B cell (primary cell): ENCODE measurements at regions not wholly inside any gene's neighbourhood (a gene's known extent, or its start where the extent isn't known, plus 50 kb on each side); places are given as distances from the start of the nearest gene placed in this dataset.

Experiments
- ATAC-seq: fragments of 200-7000 bp; cut with Tn5 transposase; one replicate; pipeline ENCODE4 v1.10.0; 2021; ENCODE audit warnings: low read depth, mild to moderate bottlenecking, moderate number of reproducible peaks, moderate library complexity
- CTCF ChIA-PET: fragments of 350-600 bp; sonication (Branson Sonifier 250); formaldehyde crosslinking; loops from one replicate; lab custom pipeline; 2021; ENCODE audit warnings: antibody characterized with exemption, inconsistent platforms; lab: Charles Lee
- POLR2A ChIA-PET: fragments of 350-600 bp; sonication (Branson Sonifier 250); formaldehyde crosslinking; loops from one replicate; lab custom pipeline; 2021; ENCODE audit warnings: antibody characterized with exemption; lab: Charles Lee
- DNase-seq: peaks from one replicate; pipeline ENCODE4 v3.0.0; 2013
- H2AFZ ChIP-seq: 2 replicates; pipeline ENCODE4 v1.6.1; 2012; ENCODE audit warnings: mild to moderate bottlenecking, low read depth, low read length; ENCODE audit not compliant: insufficient read depth, poor library complexity, severe bottlenecking
- H3K27ac ChIP-seq, 2 donors: 1 replicate in 1 of 2; 2 replicates in 1 of 2; pipeline ENCODE4 v1.5.1; 2012 to 2013; ENCODE audit warnings: low read length in 2 of 2, mild to moderate bottlenecking in 2 of 2, moderate library complexity in 1 of 2
- H3K27me3 ChIP-seq, 4 experiments: fragments of 200-600 bp in 1 of 4; sonication (generic) in 1 of 4; replicated peaks in 1 of 4; 1 replicate in 2 of 4; 2 replicates in 2 of 4; pipeline versions ENCODE4 v1.6.1 to v1.7.0; 2013 to 2016; ENCODE audit warnings: low read length in 3 of 4, mild to moderate bottlenecking in 2 of 4, mixed read lengths in 1 of 4, moderate library complexity in 1 of 4; ENCODE audit not compliant: insufficient read depth in 4 of 4, control insufficient read depth in 3 of 4; ENCODE audit errors: control extremely low read depth in 1 of 4
- H3K36me3 ChIP-seq, 2 experiments: replicated peaks in 1 of 2; 1 replicate in 1 of 2; 2 replicates in 1 of 2; pipeline versions ENCODE4 v1.6.1 to v1.7.1; 2013; ENCODE audit warnings: low read length in 1 of 2; ENCODE audit not compliant: insufficient read depth in 2 of 2, control insufficient read depth in 1 of 2; ENCODE audit errors: control extremely low read depth in 1 of 2, extremely low read depth in 1 of 2
- H3K4me1 ChIP-seq, 2 donors: fragments of 200-600 bp in 1 of 2; sonication (generic) in 1 of 2; 1 replicate in 1 of 2; 2 replicates in 1 of 2; pipeline versions ENCODE4 v1.5.1 to v1.6.1; 2013 to 2017; ENCODE audit warnings: low read length in 2 of 2; ENCODE audit not compliant: control insufficient read depth in 2 of 2, insufficient read depth in 2 of 2
- H3K4me2 ChIP-seq: replicated peaks from 2 replicates; pipeline ENCODE3; 2012; ENCODE audit warnings: mild to moderate bottlenecking, low read depth, low read length; ENCODE audit not compliant: poor library complexity, severe bottlenecking
- H3K4me3 ChIP-seq, 5 experiments: fragments of 200-600 bp in 1 of 5; sonication (generic) in 1 of 5; 1 replicate in 3 of 5; 2 replicates in 2 of 5; pipeline versions ENCODE4 v1.5.1 to v1.7.0; 2011 to 2016; ENCODE audit warnings: low read length in 4 of 5, mild to moderate bottlenecking in 4 of 5, low read depth in 2 of 5, control low read depth in 1 of 5, moderate library complexity in 1 of 5; ENCODE audit not compliant: insufficient read depth in 1 of 5; ENCODE audit errors: control extremely low read depth in 1 of 5, extremely low read depth in 1 of 5
- H3K79me2 ChIP-seq: fragments of 200-600 bp; sonication (generic); one replicate; pipeline ENCODE4 v1.6.0; 2016; ENCODE audit warnings: low read length; ENCODE audit not compliant: control insufficient read depth, insufficient read depth
- H3K9ac ChIP-seq: fragments of 200-600 bp; sonication (generic); 2 replicates; pipeline ENCODE4 v1.6.1; 2017; ENCODE audit warnings: mild to moderate bottlenecking, low read length, moderate library complexity
- H3K9me3 ChIP-seq, 3 donors: one replicate each; pipeline versions ENCODE4 v1.6.1 to v1.7.1; 2013; ENCODE audit warnings: low read length in 2 of 3; ENCODE audit not compliant: control insufficient read depth in 2 of 3, insufficient read depth in 1 of 3; ENCODE audit errors: control extremely low read depth in 1 of 3
- H4K20me1 ChIP-seq: 2 replicates; pipeline ENCODE4 v1.6.0; 2012; ENCODE audit warnings: mild to moderate bottlenecking, low read length; ENCODE audit not compliant: insufficient read depth, control insufficient read depth, poor library complexity, severe bottlenecking
- H3K27ac Mint-ChIP-seq: one replicate; pipeline ENCODE4 v1.8.0; 2021; ENCODE audit warnings: mixed read lengths
- H3K27me3 Mint-ChIP-seq: one replicate; pipeline ENCODE4 v1.8.0; 2021; ENCODE audit warnings: mixed read lengths
- H3K4me1 Mint-ChIP-seq: one replicate; pipeline ENCODE4 v1.8.0; 2021; ENCODE audit warnings: mixed read lengths
- H3K4me3 Mint-ChIP-seq: one replicate; pipeline ENCODE4 v1.8.0; 2021; ENCODE audit warnings: mixed read lengths
- H3K9me3 Mint-ChIP-seq: one replicate; pipeline ENCODE4 v1.8.0; 2022; ENCODE audit warnings: mixed read lengths; ENCODE audit not compliant: insufficient read depth
- CTCF ChIP-seq: fragments of 200-600 bp; IDR thresholded peaks from one replicate; pipeline ENCODE4 v1.8.0; 2022; ENCODE audit warnings: antibody characterized with exemption, mild to moderate bottlenecking
- EZH2 ChIP-seq: IDR thresholded peaks from 2 replicates; pipeline ENCODE4 v1.6.1; 2012; ENCODE audit warnings: borderline replicate concordance, low read depth, mild to moderate bottlenecking, moderate library complexity, low read length; ENCODE audit not compliant: insufficient read depth, poor library complexity, severe bottlenecking
- WGBS: methylation state at CpG from one replicate; pipeline ENCODE4 v1.1.5; 2013; ENCODE audit warnings: missing lambda C conversion rate; ENCODE audit not compliant: insufficient coverage; 5-methylcytosine and 5-hydroxymethylcytosine counted together
- intact Hi-C: fragments of 100-400 bp; cut with micrococcal nuclease; formaldehyde crosslinking; loops from one replicate; pipeline ENCODE4 v1.10.0; 2022

GRCh38 chr6:22878706-22879105 is 309.3 kb downstream of the HDGFL1 start:
- Histone ChIP-seq H3K4me1 (no peaks in the 10 kb centered on the region), H3K27me3 (no peaks in the 10 kb centered on the region), H3K4me3 (no peak overlapping the region), H3K9ac (no peak overlapping the region), H2AFZ (no peak overlapping the region), H3K4me2 (no peak overlapping the region), H3K36me3 (no peaks in the 10 kb centered on the region), H3K27ac (no peak overlapping the region), H3K79me2 (no peaks in the 10 kb centered on the region), H3K9me3 (no peaks in the 10 kb centered on the region), H4K20me1 (no peaks in the 10 kb centered on the region)
- no peak overlapping the region for H3K27ac Mint-ChIP-seq
- ATAC-seq (no peak), DNase-seq (no peak)
- TF ChIP-seq EZH2 (no peak), CTCF (no peak)
- no peaks in the 10 kb centered on the region for H3K27me3 Mint-ChIP-seq
- peaks cover 3% of the 10 kb centered on the region for H3K9me3 Mint-ChIP-seq
- H3K4me1 Mint-ChIP-seq, result no peaks in the 10 kb centered on the region
- ChIA-PET CTCF (no interaction called here), POLR2A (no interaction called here)
- intact Hi-C loops, result no loop called here
- WGBS, result no CpG with 5 or more reads among the region's 1 CpG
- no peak overlapping the region for H3K4me3 Mint-ChIP-seq

GRCh38 chr6:22880686-22881433 is 311.5 kb downstream of the HDGFL1 start:
- Histone ChIP-seq H3K36me3 (no peaks in the 10 kb centered on the region), H3K27me3 (no peaks in the 10 kb centered on the region), H3K27ac (no peak overlapping the region), H4K20me1 (no peaks in the 10 kb centered on the region), H3K4me3 (no peak overlapping the region), H3K4me1 (no peaks in the 10 kb centered on the region), H3K9me3 (no peaks in the 10 kb centered on the region), H2AFZ (no peak overlapping the region), H3K9ac (no peak overlapping the region), H3K4me2 (no peak overlapping the region), H3K79me2 (no peaks in the 10 kb centered on the region)
- no peak overlapping the region for H3K4me3 Mint-ChIP-seq
- no CpG with 5 or more reads among the region's 3 CpGs for WGBS
- ATAC-seq (no peak), DNase-seq (no peak)
- no peaks in the 10 kb centered on the region for H3K27me3 Mint-ChIP-seq
- intact Hi-C loops, result no loop called here
- CTCF ChIA-PET, result no interaction called here
- H3K9me3 Mint-ChIP-seq, result peaks cover 3% of the 10 kb centered on the region
- POLR2A ChIA-PET, result no interaction called here
- TF ChIP-seq EZH2 (no peak), CTCF (no peak)
- H3K27ac Mint-ChIP-seq, result no peak overlapping the region
- no peaks in the 10 kb centered on the region for H3K4me1 Mint-ChIP-seq
